ENCODE measurements at regions not wholly inside any gene's neighbourhood (a gene's known extent, or its start where the extent isn't known, plus 50 kb on each side); places are given as distances from the start of the nearest gene placed in this dataset.

- TF ChIP-seq CTCF (tag by site-specific recombination; IDR thresholded peaks at IDR 0.05) (no peak), ZNF18 (tag by site-specific recombination; IDR thresholded peaks at IDR 0.05) (no peak), ZNF837 (tag by site-specific recombination; IDR thresholded peaks at IDR 0.05) (no peak), ZBTB11 (tag by site-specific recombination; conservative IDR thresholded peaks at IDR 0.05; ENCODE audit: low read depth) (no peak), ZNF398 (tag by site-specific recombination; IDR thresholded peaks at IDR 0.05) (no peak), ZNF791 (tag by site-specific recombination; IDR thresholded peaks at IDR 0.05) (no peak), ZNF121 (tag by site-specific recombination; IDR thresholded peaks at IDR 0.05) (no peak)
These were observed 734.8 kb upstream of the REG3G start for GRCh38 chr2:78290581-78291214.

Data from HEK293 (cell line).